ENCODE measurements at regions not wholly inside any gene's neighbourhood (a gene's known extent, or its start where the extent isn't known, plus 50 kb on each side); places are given as distances from the start of the nearest gene placed in this dataset.
"Not testable (repeated sequence)": the region's sequence is repeated elsewhere in the genome, so short reads cannot be mapped to it uniquely, and the experiment has no call there.

GRCh38 chr7:51389216-51389812 is 72.7 kb upstream of the COBL start:
- not testable (repeated sequence) for DNase-seq

GRCh38 chr7:51388241-51388640 is 71.6 kb upstream of the COBL start:
- DNase-seq, result not testable (repeated sequence)

GRCh38 chr7:51386806-51387568 is 70.4 kb upstream of the COBL start:
- DNase-seq, result not testable (repeated sequence)

- not testable (repeated sequence) for DNase-seq
Measured at GRCh38 chr7:51386184-51386583, 69.6 kb upstream of the COBL start.

- DNase-seq, result not testable (repeated sequence)
Measured at GRCh38 chr7:51382243-51382642, 65.6 kb upstream of the COBL start.

- no peak for DNase-seq
Measured at GRCh38 chr7:51376420-51377092, 59.9 kb upstream of the COBL start.

- DNase-seq, result no peak
Measured at GRCh38 chr7:51374936-51375335, 58.3 kb upstream of the COBL start.

- DNase-seq, result not testable (repeated sequence)
Measured at GRCh38 chr7:51373607-51374006, 57.0 kb upstream of the COBL start.

GRCh38 chr7:51369746-51370145 is 53.1 kb upstream of the COBL start:
- no peak for DNase-seq

- DNase-seq, result not testable (repeated sequence)
Measured at GRCh38 chr7:51369228-51369627, 52.6 kb upstream of the COBL start.

GRCh38 chr7:51368334-51368733 is 51.7 kb upstream of the COBL start:
- DNase-seq, result no peak

GRCh38 chr7:51367614-51367968 is 51.0 kb upstream of the COBL start:
- no peak for DNase-seq

- peak; percentile 79 for DNase-seq
Measured at GRCh38 chr7:51366930-51367613, 50.5 kb upstream of the COBL start.
